CD14-positive monocyte (primary cell): ENCODE measurements at regions not wholly inside any gene's neighbourhood (a gene's known extent, or its start where the extent isn't known, plus 50 kb on each side); places are given as distances from the start of the nearest gene placed in this dataset.

Experiments
- DNase-seq, 3 donors: peaks; one replicate each; pipeline ENCODE4 v3.0.0-alpha.2; 2011 to 2022
- H2AFZ ChIP-seq: 2 replicates; pipeline ENCODE4 v1.6.0; 2012; ENCODE audit warnings: mild to moderate bottlenecking, low read depth, low read length, inconsistent platforms; ENCODE audit not compliant: insufficient read depth, poor library complexity, severe bottlenecking
- H3K27ac ChIP-seq, 2 donors: 1 replicate in 1 of 2; 2 replicates in 1 of 2; pipeline ENCODE4 v1.5.1; 2012 to 2013; ENCODE audit warnings: low read length in 2 of 2, control low read depth in 1 of 2, inconsistent platforms in 1 of 2, low read depth in 1 of 2, mild to moderate bottlenecking in 1 of 2
- H3K27me3 ChIP-seq, 2 donors: one replicate each; pipeline versions ENCODE4 v1.6.0 to v1.6.1; 2011 to 2013; ENCODE audit warnings: low read length in 2 of 2; ENCODE audit not compliant: control insufficient read depth in 2 of 2, insufficient read depth in 2 of 2
- H3K36me3 ChIP-seq, 2 donors: replicated peaks in 1 of 2; 1 replicate in 1 of 2; 2 replicates in 1 of 2; pipeline versions ENCODE4 v1.5.1 to v1.6.1; 2012 to 2013; ENCODE audit warnings: low read length in 2 of 2, control low read depth in 1 of 2, inconsistent platforms in 1 of 2, mild to moderate bottlenecking in 1 of 2; ENCODE audit not compliant: insufficient read depth in 2 of 2, control insufficient read depth in 1 of 2
- H3K4me1 ChIP-seq, 2 donors: 1 replicate in 1 of 2; 2 replicates in 1 of 2; pipeline versions ENCODE4 v1.5.1 to v1.6.1; 2012 to 2013; ENCODE audit warnings: low read length in 2 of 2, control low read depth in 1 of 2, inconsistent platforms in 1 of 2, mild to moderate bottlenecking in 1 of 2, moderate library complexity in 1 of 2; ENCODE audit not compliant: insufficient read depth in 2 of 2, control insufficient read depth in 1 of 2
- H3K4me2 ChIP-seq: replicated peaks from 2 replicates; pipeline ENCODE3; 2012; ENCODE audit warnings: low read length, moderate library complexity, mild to moderate bottlenecking; ENCODE audit not compliant: poor library complexity, severe bottlenecking; ENCODE audit errors: extremely low read depth
- H3K4me3 ChIP-seq, 3 experiments: fragments of 200-600 bp in 1 of 3; sonication (generic) in 1 of 3; replicated peaks in 1 of 3; 1 replicate in 2 of 3; 2 replicates in 1 of 3; pipeline ENCODE4 v1.5.1; 2011 to 2013; ENCODE audit warnings: low read length in 3 of 3, mild to moderate bottlenecking in 3 of 3, control low read depth in 2 of 3, low read depth in 2 of 3, inconsistent platforms in 1 of 3, moderate library complexity in 1 of 3
- H3K79me2 ChIP-seq: 2 replicates; pipeline ENCODE4 v1.6.0; 2012; ENCODE audit warnings: mild to moderate bottlenecking, control low read depth, inconsistent platforms, low read length, moderate library complexity; ENCODE audit not compliant: insufficient read depth
- H3K9ac ChIP-seq: 2 replicates; pipeline ENCODE4 v1.6.0; 2017; ENCODE audit warnings: low read length, mild to moderate bottlenecking; ENCODE audit not compliant: insufficient read depth, poor library complexity, severe bottlenecking
- H3K9me3 ChIP-seq, 2 donors: replicated peaks in 1 of 2; 1 replicate in 1 of 2; 2 replicates in 1 of 2; pipeline versions ENCODE4 v1.5.1 to v1.6.1; 2012 to 2013; ENCODE audit warnings: low read length in 2 of 2, control low read depth in 1 of 2; ENCODE audit not compliant: control insufficient read depth in 1 of 2, insufficient read depth in 1 of 2
- H4K20me1 ChIP-seq: 2 replicates; pipeline ENCODE4 v1.6.0; 2012; ENCODE audit warnings: mild to moderate bottlenecking, low read length, control low read depth, moderate library complexity; ENCODE audit not compliant: insufficient read depth
- H3K27ac Mint-ChIP-seq, 7 donors: one replicate each; pipeline ENCODE4 v1.8.0; 2020; ENCODE audit warnings: mild to moderate bottlenecking in 7 of 7, mixed read lengths in 7 of 7, moderate library complexity in 6 of 7, inconsistent platforms in 2 of 7
- H3K27me3 Mint-ChIP-seq, 3 donors: one replicate each; pipeline ENCODE4 v1.8.0; 2021 to 2022; ENCODE audit warnings: low read depth in 3 of 3, mild to moderate bottlenecking in 3 of 3, mixed read lengths in 3 of 3, moderate library complexity in 3 of 3, inconsistent platforms in 1 of 3
- H3K36me3 Mint-ChIP-seq, 2 donors: one replicate each; pipeline ENCODE4 v1.8.0; 2020; ENCODE audit warnings: mixed read lengths in 2 of 2, inconsistent platforms in 1 of 2, mild to moderate bottlenecking in 1 of 2
- H3K4me1 Mint-ChIP-seq: one replicate; pipeline ENCODE4 v1.8.0; 2020; ENCODE audit warnings: mild to moderate bottlenecking, mixed read lengths
- H3K4me3 Mint-ChIP-seq, 2 donors: one replicate each; pipeline ENCODE4 v1.8.0; 2020; ENCODE audit warnings: mild to moderate bottlenecking in 2 of 2, mixed read lengths in 2 of 2, moderate library complexity in 1 of 2
- H3K9me3 Mint-ChIP-seq, 7 donors: one replicate each; pipeline ENCODE4 v1.8.0; 2020 to 2022; ENCODE audit warnings: mixed read lengths in 7 of 7, mild to moderate bottlenecking in 6 of 7, moderate library complexity in 6 of 7, inconsistent platforms in 2 of 7
- WGBS: methylation state at CpG from one replicate; pipeline ENCODE4 v1.1.5; 2013; ENCODE audit warnings: missing lambda C conversion rate; ENCODE audit not compliant: insufficient coverage; 5-methylcytosine and 5-hydroxymethylcytosine counted together
- intact Hi-C, 2 donors: fragments of 100-400 bp; cut with micrococcal nuclease; formaldehyde crosslinking; loops; one replicate each; pipeline versions ENCODE4 v1.15.0 to v1.15.1; 2023
- TF ChIP-seq, protein P1 (sequence below): fragments of 200-600 bp; IDR thresholded peaks from one replicate; pipeline ENCODE4 v1.8.0; 2022; ENCODE audit warnings: antibody characterized with exemption, mild to moderate bottlenecking

DNA sequence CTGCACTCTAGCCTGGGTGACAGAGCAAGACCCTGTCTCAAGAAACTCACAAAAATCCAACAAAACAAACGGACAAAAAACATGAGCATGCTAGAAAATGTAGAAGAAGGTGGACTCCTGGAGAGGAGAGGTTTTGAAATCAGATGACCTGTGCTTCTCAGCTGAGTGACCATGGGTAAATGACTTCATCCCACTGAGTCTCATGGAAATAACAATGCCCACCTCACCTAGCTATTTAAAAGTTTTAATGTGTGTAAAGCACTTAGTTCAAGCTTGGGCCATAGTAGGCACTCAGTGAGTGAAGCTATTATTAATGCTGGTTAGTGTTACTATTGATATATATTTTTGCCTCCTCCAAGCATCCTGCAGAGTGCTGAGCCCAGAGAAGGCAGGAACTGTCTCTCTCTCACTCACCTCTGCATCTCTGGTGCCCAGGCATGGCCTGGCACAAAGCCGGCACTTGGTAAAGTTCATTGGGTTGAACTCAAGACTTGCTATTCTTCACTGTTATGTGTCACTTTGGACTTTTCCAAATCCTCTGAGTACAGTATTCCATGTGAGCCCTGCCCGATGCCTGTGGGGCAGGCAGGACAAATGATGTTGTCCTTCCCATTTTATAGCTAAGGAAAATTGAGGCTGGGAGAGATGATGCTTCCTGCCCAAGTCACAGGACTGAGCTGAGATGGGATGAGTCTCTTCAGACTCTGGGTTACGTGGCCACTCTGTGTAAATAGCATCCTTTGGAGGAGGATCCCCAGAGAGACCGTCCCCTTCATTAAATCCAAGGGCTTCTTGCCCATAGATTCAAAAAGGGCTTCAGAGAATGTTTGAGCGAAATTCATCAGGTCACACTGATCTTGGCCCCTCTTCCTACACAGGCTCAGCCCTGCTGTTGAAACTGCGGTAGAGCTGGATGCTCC lies 81.4 kb upstream of the EMX2 start:
- H3K27ac Mint-ChIP-seq, result peak overlapping the region in 1 of 7 donors; percentile 60

DNA sequence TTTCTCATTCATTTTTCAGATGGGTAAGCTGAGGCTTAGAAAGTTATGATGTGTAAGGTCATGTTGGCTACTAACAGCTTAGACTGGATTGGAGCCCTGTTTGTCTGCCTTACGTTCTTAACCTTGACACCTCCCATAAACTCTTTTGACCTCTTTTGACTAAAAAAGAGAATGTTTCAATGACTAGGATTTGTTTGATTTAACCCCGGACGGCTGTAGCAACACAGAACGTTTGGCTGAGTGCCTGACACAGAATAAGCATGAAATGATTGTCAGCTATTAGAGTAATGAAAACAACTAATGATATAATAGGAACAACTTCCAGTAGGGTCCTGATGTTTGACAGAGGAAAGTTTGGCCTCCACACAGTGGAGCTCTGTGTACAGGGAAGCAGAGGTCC lies 83.3 kb upstream of the PDZD8 start:
- peaks cover 0 to 3% of the 10 kb centered on the region in 2 donors for H3K9me3 ChIP-seq
- Mint-ChIP-seq H3K36me3 (peaks cover 0 to 2% of the 10 kb centered on the region in 2 donors), H3K27me3 (peaks cover 3 to 11% (median 6%) of the 10 kb centered on the region in 3 donors), H3K4me3 (no peak overlapping the region), H3K9me3 (peaks cover 3 to 8% (median 5%) of the 10 kb centered on the region in 7 donors), H3K4me1 (peaks cover 60% of the 10 kb centered on the region), H3K27ac (no peak overlapping the region)
- no peak overlapping the region for H3K9ac ChIP-seq
- no peaks in the 10 kb centered on the region for H3K79me2 ChIP-seq
- H4K20me1 ChIP-seq, result no peaks in the 10 kb centered on the region
- intact Hi-C loops, result no loop called here
- peaks cover 46 to 53% of the 10 kb centered on the region in 2 donors for H3K4me1 ChIP-seq
- TF ChIP-seq, protein P1, sequence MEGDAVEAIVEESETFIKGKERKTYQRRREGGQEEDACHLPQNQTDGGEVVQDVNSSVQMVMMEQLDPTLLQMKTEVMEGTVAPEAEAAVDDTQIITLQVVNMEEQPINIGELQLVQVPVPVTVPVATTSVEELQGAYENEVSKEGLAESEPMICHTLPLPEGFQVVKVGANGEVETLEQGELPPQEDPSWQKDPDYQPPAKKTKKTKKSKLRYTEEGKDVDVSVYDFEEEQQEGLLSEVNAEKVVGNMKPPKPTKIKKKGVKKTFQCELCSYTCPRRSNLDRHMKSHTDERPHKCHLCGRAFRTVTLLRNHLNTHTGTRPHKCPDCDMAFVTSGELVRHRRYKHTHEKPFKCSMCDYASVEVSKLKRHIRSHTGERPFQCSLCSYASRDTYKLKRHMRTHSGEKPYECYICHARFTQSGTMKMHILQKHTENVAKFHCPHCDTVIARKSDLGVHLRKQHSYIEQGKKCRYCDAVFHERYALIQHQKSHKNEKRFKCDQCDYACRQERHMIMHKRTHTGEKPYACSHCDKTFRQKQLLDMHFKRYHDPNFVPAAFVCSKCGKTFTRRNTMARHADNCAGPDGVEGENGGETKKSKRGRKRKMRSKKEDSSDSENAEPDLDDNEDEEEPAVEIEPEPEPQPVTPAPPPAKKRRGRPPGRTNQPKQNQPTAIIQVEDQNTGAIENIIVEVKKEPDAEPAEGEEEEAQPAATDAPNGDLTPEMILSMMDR, result no peak
- H3K36me3 ChIP-seq, result no peaks in the 10 kb centered on the region
- WGBS, result no CpG with 5 or more reads among the region's 4 CpGs
- DNase-seq, result no peak
- H3K27me3 ChIP-seq, result peaks cover 0 to 9% of the 10 kb centered on the region in 2 donors
- no peak overlapping the region for H3K4me3 ChIP-seq
- H3K4me2 ChIP-seq, result no peak overlapping the region
- H3K27ac ChIP-seq, result no peak overlapping the region
- H2AFZ ChIP-seq, result no peak overlapping the region

More for the DNA sequence above, 81.4 kb upstream of the EMX2 start:
- H3K4me3 ChIP-seq, result no peak overlapping the region
- no peak overlapping the region for H3K27ac ChIP-seq
- H3K27me3 Mint-ChIP-seq, result peaks cover 3 to 11% (median 4%) of the 10 kb centered on the region in 3 donors
- peaks cover 0 to 2% of the 10 kb centered on the region in 2 donors for H3K36me3 Mint-ChIP-seq
- H3K9ac ChIP-seq, result no peak overlapping the region
- H3K36me3 ChIP-seq, result no peaks in the 10 kb centered on the region
- WGBS, result 100% methylated on average over 2 of the region's 7 CpGs
- peaks cover 0 to 3% of the 10 kb centered on the region in 2 donors for H3K9me3 ChIP-seq
- intact Hi-C loops, result no loop called here
- H3K4me1 ChIP-seq, result peaks cover 23 to 28% of the 10 kb centered on the region in 2 donors
- H2AFZ ChIP-seq, result no peak overlapping the region
- H3K4me2 ChIP-seq, result no peak overlapping the region
- DNase-seq, result no peak
- peaks cover 3 to 7% (median 4%) of the 10 kb centered on the region in 7 donors for H3K9me3 Mint-ChIP-seq
- no peaks in the 10 kb centered on the region for H3K79me2 ChIP-seq
- no peak overlapping the region for H3K4me3 Mint-ChIP-seq
- TF ChIP-seq, protein P1, result no peak
- peaks cover 35% of the 10 kb centered on the region for H3K4me1 Mint-ChIP-seq
- no peaks in the 10 kb centered on the region for H4K20me1 ChIP-seq
- peaks cover 0 to 9% of the 10 kb centered on the region in 2 donors for H3K27me3 ChIP-seq
